ENCODE measurements at regions not wholly inside any gene's neighbourhood (a gene's known extent, or its start where the extent isn't known, plus 50 kb on each side); places are given as distances from the start of the nearest gene placed in this dataset.

- H3K4me3 ChIP-seq (ENCODE audit: severe bottlenecking) = no peak overlapping the region
- TF ChIP-seq CTCF (IDR thresholded peaks at IDR 0.05; ENCODE audit: poor library complexity, severe bottlenecking) = no peak
- no peaks in the 10 kb centered on the region for H3K27me3 ChIP-seq (ENCODE audit: insufficient read depth, poor library complexity, severe bottlenecking)
- DNase-seq (ENCODE audit: low spot score) = no peak
- H3K4me1 ChIP-seq (ENCODE audit: insufficient read depth, poor library complexity, severe bottlenecking) = peaks cover 44% of the 10 kb centered on the region
- no peaks in the 10 kb centered on the region for H3K36me3 ChIP-seq (ENCODE audit: low read depth)
- no peaks in the 10 kb centered on the region for H3K9me3 ChIP-seq (ENCODE audit: severe bottlenecking)
- peak overlapping the region; percentile 86 for H3K27ac ChIP-seq (ENCODE audit: poor library complexity, severe bottlenecking)
- no peak for ATAC-seq (ENCODE audit: low read depth)
These were observed 96.7 kb upstream of the SLC39A10 start for GRCh38 chr2:195560209-195560895.

- DNase-seq (ENCODE audit: low spot score) (no peak), ATAC-seq (ENCODE audit: low read depth) (peak; percentile 35; the same call in 2 of the 3 replicates)
- Histone ChIP-seq H3K27me3 (ENCODE audit: insufficient read depth, poor library complexity, severe bottlenecking) (no peaks in the 10 kb centered on the region), H3K4me1 (ENCODE audit: insufficient read depth, poor library complexity, severe bottlenecking) (peaks cover 35% of the 10 kb centered on the region), H3K27ac (ENCODE audit: poor library complexity, severe bottlenecking) (peak overlapping the region; percentile 86), H3K4me3 (ENCODE audit: severe bottlenecking) (no peak overlapping the region), H3K36me3 (ENCODE audit: low read depth) (no peaks in the 10 kb centered on the region), H3K9me3 (ENCODE audit: severe bottlenecking) (no peaks in the 10 kb centered on the region)
- TF ChIP-seq CTCF (IDR thresholded peaks at IDR 0.05; ENCODE audit: poor library complexity, severe bottlenecking) = no peak
These were observed 97.6 kb upstream of the SLC39A10 start for GRCh38 chr2:195559431-195559914.

- H3K27me3 ChIP-seq (ENCODE audit: insufficient read depth, poor library complexity, severe bottlenecking) = no peaks in the 10 kb centered on the region
- H3K4me3 ChIP-seq (ENCODE audit: severe bottlenecking) = no peak overlapping the region
- H3K9me3 ChIP-seq (ENCODE audit: severe bottlenecking) = no peaks in the 10 kb centered on the region
- DNase-seq (ENCODE audit: low spot score) = no peak
- no peak for TF ChIP-seq CTCF (IDR thresholded peaks at IDR 0.05; ENCODE audit: poor library complexity, severe bottlenecking)
- H3K36me3 ChIP-seq (ENCODE audit: low read depth) = no peaks in the 10 kb centered on the region
- peaks cover 15% of the 10 kb centered on the region for H3K4me1 ChIP-seq (ENCODE audit: insufficient read depth, poor library complexity, severe bottlenecking)
- no peak overlapping the region for H3K27ac ChIP-seq (ENCODE audit: poor library complexity, severe bottlenecking)
- ATAC-seq (ENCODE audit: low read depth) = no peak
These were observed 101.1 kb upstream of the SLC39A10 start for GRCh38 chr2:195555971-195556370.

GRCh38 chr2:195552581-195552980 is 104.4 kb upstream of the SLC39A10 start:
- no peaks in the 10 kb centered on the region for H3K9me3 ChIP-seq (ENCODE audit: severe bottlenecking)
- H3K4me3 ChIP-seq (ENCODE audit: severe bottlenecking) = no peak overlapping the region
- H3K27me3 ChIP-seq (ENCODE audit: insufficient read depth, poor library complexity, severe bottlenecking) = no peaks in the 10 kb centered on the region
- DNase-seq (ENCODE audit: low spot score) (no peak), ATAC-seq (ENCODE audit: low read depth) (no peak)
- no peak for TF ChIP-seq CTCF (IDR thresholded peaks at IDR 0.05; ENCODE audit: poor library complexity, severe bottlenecking)
- H3K4me1 ChIP-seq (ENCODE audit: insufficient read depth, poor library complexity, severe bottlenecking) = no peaks in the 10 kb centered on the region
- H3K36me3 ChIP-seq (ENCODE audit: low read depth) = no peaks in the 10 kb centered on the region
- H3K27ac ChIP-seq (ENCODE audit: poor library complexity, severe bottlenecking) = no peak overlapping the region
